Liver (tissue), 8 donors: ENCODE measurements at regions not wholly inside any gene's neighbourhood (a gene's known extent, or its start where the extent isn't known, plus 50 kb on each side); places are given as distances from the start of the nearest gene placed in this dataset.

Experiments used
- DNase-seq: peaks from one replicate; pipeline ENCODE4 v3.0.0-alpha.2; 2017; ENCODE audit warnings: low spot score
- H3K27ac ChIP-seq, 2 donors: one replicate each; pipeline ENCODE4 v1.7.0; 2013; ENCODE audit warnings: inconsistent platforms in 2 of 2, low read length in 2 of 2, control low read depth in 1 of 2, low read depth in 1 of 2, mild to moderate bottlenecking in 1 of 2
- H3K27me3 ChIP-seq, 4 donors: one replicate each; pipeline versions ENCODE4 v1.6.1 to v1.7.0; 2013; ENCODE audit warnings: low read length in 3 of 4, inconsistent platforms in 1 of 4, mild to moderate bottlenecking in 1 of 4, moderate library complexity in 1 of 4; ENCODE audit not compliant: control insufficient read depth in 4 of 4, insufficient read depth in 4 of 4
- H3K36me3 ChIP-seq, 4 donors: one replicate each; pipeline versions ENCODE4 v1.6.1 to v1.7.0; 2013; ENCODE audit warnings: low read length in 3 of 4, mild to moderate bottlenecking in 3 of 4, low read depth in 1 of 4, moderate library complexity in 1 of 4; ENCODE audit not compliant: control insufficient read depth in 4 of 4, insufficient read depth in 3 of 4
- H3K4me1 ChIP-seq, 4 donors: one replicate each; pipeline versions ENCODE4 v1.6.1 to v1.7.0; 2013; ENCODE audit warnings: low read length in 3 of 4, mild to moderate bottlenecking in 3 of 4, moderate library complexity in 1 of 4; ENCODE audit not compliant: control insufficient read depth in 4 of 4, insufficient read depth in 4 of 4
- H3K4me3 ChIP-seq, 3 donors: one replicate each; pipeline versions ENCODE4 v1.6.1 to v1.7.0; 2013; ENCODE audit warnings: low read length in 3 of 3, control low read depth in 1 of 3, low read depth in 1 of 3, mild to moderate bottlenecking in 1 of 3
- H3K9ac ChIP-seq, 2 donors: one replicate each; pipeline ENCODE4 v1.7.0; 2013; ENCODE audit warnings: low read length in 2 of 2, mild to moderate bottlenecking in 2 of 2, moderate library complexity in 2 of 2, control low read depth in 1 of 2, low read depth in 1 of 2
- H3K9me3 ChIP-seq, 4 donors: one replicate each; pipeline versions ENCODE4 v1.6.1 to v1.7.0; 2013; ENCODE audit warnings: low read length in 3 of 4; ENCODE audit not compliant: control insufficient read depth in 4 of 4
- EGR1 ChIP-seq, 2 donors: IDR thresholded peaks; 2 replicates each; pipeline ENCODE4 v1.6.1; 2016 to 2018; ENCODE audit warnings: antibody characterized with exemption in 2 of 2, low read depth in 2 of 2
- FOXA1 ChIP-seq: IDR thresholded peaks from 2 replicates; pipeline ENCODE4 v1.6.1; 2016; ENCODE audit warnings: antibody characterized with exemption
- FOXA2 ChIP-seq: IDR thresholded peaks from 2 replicates; pipeline ENCODE4 v1.6.1; 2016; ENCODE audit warnings: antibody characterized with exemption
- GABPA ChIP-seq, 2 donors: IDR thresholded peaks in 1 of 2; conservative IDR thresholded peaks in 1 of 2; 2 replicates each; pipeline ENCODE4 v1.6.1; 2016; ENCODE audit warnings: antibody characterized with exemption in 2 of 2, mild to moderate bottlenecking in 1 of 2, moderate library complexity in 1 of 2
- HNF4A ChIP-seq, 2 donors: conservative IDR thresholded peaks; 2 replicates each; pipeline ENCODE4 v1.6.1; 2016; ENCODE audit warnings: antibody characterized with exemption in 2 of 2, mild to moderate bottlenecking in 2 of 2
- HNF4G ChIP-seq: IDR thresholded peaks from 2 replicates; pipeline ENCODE4 v1.6.1; 2016; ENCODE audit warnings: antibody characterized with exemption
- JUND ChIP-seq, 2 donors: IDR thresholded peaks; 2 replicates each; pipeline ENCODE4 v1.6.1; 2016; ENCODE audit warnings: antibody characterized with exemption in 2 of 2
- RAD21 ChIP-seq, 2 donors: IDR thresholded peaks; 2 replicates each; pipeline ENCODE4 v1.6.1; 2016; ENCODE audit warnings: antibody characterized with exemption in 2 of 2, mild to moderate bottlenecking in 2 of 2
- RXRA ChIP-seq, 2 donors: IDR thresholded peaks; 2 replicates each; pipeline ENCODE4 v1.6.1; 2017 to 2018; ENCODE audit warnings: antibody characterized with exemption in 2 of 2, mild to moderate bottlenecking in 1 of 2
- SP1 ChIP-seq: IDR thresholded peaks from 2 replicates; pipeline ENCODE4 v1.6.1; 2018; ENCODE audit warnings: antibody characterized with exemption, mild to moderate bottlenecking
- TAF1 ChIP-seq: conservative IDR thresholded peaks from 2 replicates; pipeline ENCODE4 v1.6.1; 2016; ENCODE audit warnings: antibody characterized with exemption, mild to moderate bottlenecking
- YY1 ChIP-seq: IDR thresholded peaks from 2 replicates; pipeline ENCODE4 v1.6.1; 2016; ENCODE audit warnings: antibody characterized with exemption, mild to moderate bottlenecking
- WGBS: extraction: QIAGEN DNeasy Blood & Tissue Kit; methylation state at CpG from one replicate; pipeline ENCODE4 v1.1.7; 2013; 5-methylcytosine and 5-hydroxymethylcytosine counted together
- TF ChIP-seq, protein P1 (sequence below): IDR thresholded peaks from 2 replicates; pipeline ENCODE4 v1.6.1; 2016; ENCODE audit warnings: antibody characterized with exemption, mild to moderate bottlenecking
- TF ChIP-seq, protein P2 (sequence below): IDR thresholded peaks from 2 replicates; pipeline ENCODE4 v1.6.1; 2016; ENCODE audit warnings: antibody characterized with exemption
- TF ChIP-seq, protein P3 (sequence below): IDR thresholded peaks from 2 replicates; pipeline ENCODE4 v1.6.1; 2016; ENCODE audit warnings: antibody characterized with exemption
- TF ChIP-seq, protein P4 (sequence below): IDR thresholded peaks from 2 replicates; pipeline ENCODE4 v1.6.1; 2016; ENCODE audit warnings: antibody characterized with exemption
- TF ChIP-seq, protein P5 (sequence below): fragments of 150-350 bp; IDR thresholded peaks from 2 replicates; pipeline ENCODE4 v1.5.1; 2017; ENCODE audit warnings: improper control_type of control experiment, low read depth, low read length; ENCODE audit not compliant: missing input control
- donor health status: healthy.
- donor health status: healthy.
- donor health status: healthy.
- donor health status: healthy.
- donor health status: healthy.

DNA sequence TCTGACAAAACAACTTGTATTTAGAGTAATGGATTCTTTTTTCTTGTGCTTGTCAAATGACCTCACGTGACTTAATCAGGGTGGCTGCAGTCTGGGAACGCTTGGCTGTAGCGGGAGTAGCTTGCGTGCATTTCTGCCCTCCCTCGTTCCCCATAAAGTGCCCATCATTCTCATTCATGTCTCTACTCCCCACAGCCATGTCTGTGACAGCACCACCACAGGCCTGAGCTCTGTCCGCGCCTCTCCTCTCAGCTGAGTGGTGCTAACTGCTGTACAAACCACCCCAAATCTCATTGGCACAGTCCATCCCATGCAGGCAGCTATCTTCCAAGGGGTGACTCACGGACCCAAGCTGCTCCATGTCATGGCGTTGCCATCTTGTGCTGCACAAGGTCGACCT lies 161.7 kb downstream of the TSN start:
- Histone ChIP-seq H3K4me3 (no peak overlapping the region), H3K36me3 (no peaks in the 10 kb centered on the region), H3K27ac (no peak overlapping the region), H3K4me1 (no peaks in the 10 kb centered on the region), H3K27me3 (peaks cover 0 to 5% (median 0%) of the 10 kb centered on the region in 4 donors), H3K9me3 (peaks cover 0 to 5% (median 1%) of the 10 kb centered on the region in 4 donors), H3K9ac (no peak overlapping the region)
- DNase-seq = no peak
- 80% methylated on average over 10 of the region's 10 CpGs for WGBS
- no peak for TF ChIP-seq JUND (IDR thresholded peaks at IDR 0.05)
- TF ChIP-seq, protein P1, sequence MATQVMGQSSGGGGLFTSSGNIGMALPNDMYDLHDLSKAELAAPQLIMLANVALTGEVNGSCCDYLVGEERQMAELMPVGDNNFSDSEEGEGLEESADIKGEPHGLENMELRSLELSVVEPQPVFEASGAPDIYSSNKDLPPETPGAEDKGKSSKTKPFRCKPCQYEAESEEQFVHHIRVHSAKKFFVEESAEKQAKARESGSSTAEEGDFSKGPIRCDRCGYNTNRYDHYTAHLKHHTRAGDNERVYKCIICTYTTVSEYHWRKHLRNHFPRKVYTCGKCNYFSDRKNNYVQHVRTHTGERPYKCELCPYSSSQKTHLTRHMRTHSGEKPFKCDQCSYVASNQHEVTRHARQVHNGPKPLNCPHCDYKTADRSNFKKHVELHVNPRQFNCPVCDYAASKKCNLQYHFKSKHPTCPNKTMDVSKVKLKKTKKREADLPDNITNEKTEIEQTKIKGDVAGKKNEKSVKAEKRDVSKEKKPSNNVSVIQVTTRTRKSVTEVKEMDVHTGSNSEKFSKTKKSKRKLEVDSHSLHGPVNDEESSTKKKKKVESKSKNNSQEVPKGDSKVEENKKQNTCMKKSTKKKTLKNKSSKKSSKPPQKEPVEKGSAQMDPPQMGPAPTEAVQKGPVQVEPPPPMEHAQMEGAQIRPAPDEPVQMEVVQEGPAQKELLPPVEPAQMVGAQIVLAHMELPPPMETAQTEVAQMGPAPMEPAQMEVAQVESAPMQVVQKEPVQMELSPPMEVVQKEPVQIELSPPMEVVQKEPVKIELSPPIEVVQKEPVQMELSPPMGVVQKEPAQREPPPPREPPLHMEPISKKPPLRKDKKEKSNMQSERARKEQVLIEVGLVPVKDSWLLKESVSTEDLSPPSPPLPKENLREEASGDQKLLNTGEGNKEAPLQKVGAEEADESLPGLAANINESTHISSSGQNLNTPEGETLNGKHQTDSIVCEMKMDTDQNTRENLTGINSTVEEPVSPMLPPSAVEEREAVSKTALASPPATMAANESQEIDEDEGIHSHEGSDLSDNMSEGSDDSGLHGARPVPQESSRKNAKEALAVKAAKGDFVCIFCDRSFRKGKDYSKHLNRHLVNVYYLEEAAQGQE = no peak

DNA sequence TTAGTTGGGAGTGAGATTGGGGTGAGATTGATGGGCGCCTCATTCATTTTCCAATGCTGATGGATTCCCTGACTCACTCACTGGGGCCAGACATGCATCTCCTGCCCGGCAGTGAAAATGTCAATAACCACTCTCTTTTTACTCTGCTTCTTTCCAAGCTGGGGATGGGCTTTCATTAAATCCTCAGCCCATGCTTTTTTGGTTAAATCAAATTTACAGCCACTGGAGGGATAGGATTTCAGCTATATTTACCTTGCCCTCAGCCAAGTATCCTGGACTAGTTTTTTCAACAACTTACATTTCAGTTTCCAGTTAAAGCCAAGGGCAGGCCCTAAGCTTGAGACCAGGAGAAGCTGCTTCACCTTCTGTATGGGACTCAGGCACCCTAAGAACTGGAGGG lies 162.8 kb downstream of the TSN start:
- peaks cover 0 to 5% (median 0%) of the 10 kb centered on the region in 4 donors for H3K27me3 ChIP-seq
- no peaks in the 10 kb centered on the region for H3K4me1 ChIP-seq
- H3K9me3 ChIP-seq = peaks cover 0 to 5% (median 1%) of the 10 kb centered on the region in 4 donors
- TF ChIP-seq HNF4G = no peak
- TF ChIP-seq HNF4A (conservative IDR thresholded peaks at IDR 0.05) = no peak
- no peak for TF ChIP-seq SP1
- TF ChIP-seq JUND (IDR thresholded peaks at IDR 0.05) = no peak
- TF ChIP-seq, protein P2, sequence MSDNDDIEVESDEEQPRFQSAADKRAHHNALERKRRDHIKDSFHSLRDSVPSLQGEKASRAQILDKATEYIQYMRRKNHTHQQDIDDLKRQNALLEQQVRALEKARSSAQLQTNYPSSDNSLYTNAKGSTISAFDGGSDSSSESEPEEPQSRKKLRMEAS = no peak
- no peak for TF ChIP-seq GABPA (IDR thresholded peaks at IDR 0.05 in 1 of 2, conservative IDR thresholded peaks at IDR 0.05 in 1 of 2)
- DNase-seq = no peak
- no peak overlapping the region for H3K27ac ChIP-seq
- no peaks in the 10 kb centered on the region for H3K36me3 ChIP-seq
- no peak overlapping the region for H3K9ac ChIP-seq
- H3K4me3 ChIP-seq = no peak overlapping the region
- WGBS = 79% methylated on average over 2 of the region's 2 CpGs

DNA sequence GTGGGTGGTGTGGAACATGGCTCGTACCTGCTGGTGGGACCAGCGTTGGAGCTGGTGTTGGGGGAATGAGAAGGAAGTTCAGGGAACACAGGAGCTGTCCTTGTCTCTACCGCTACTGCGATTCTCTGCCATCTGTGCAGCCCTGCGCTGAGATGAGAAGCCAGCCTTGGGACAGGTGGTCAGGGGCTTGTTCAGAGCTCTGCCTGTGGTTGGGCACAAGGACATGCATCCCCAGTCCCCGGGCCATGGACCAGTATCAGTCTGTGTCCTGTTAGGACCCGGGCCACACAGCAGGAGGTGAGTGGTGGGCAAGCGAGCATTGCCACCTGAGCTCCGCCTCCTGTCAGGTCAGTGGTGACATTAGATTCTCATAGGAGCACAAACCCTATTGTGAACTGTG lies 164.4 kb downstream of the TSN start:
- H3K4me3 ChIP-seq = no peak overlapping the region
- no peak overlapping the region for H3K9ac ChIP-seq
- H3K4me1 ChIP-seq = no peaks in the 10 kb centered on the region
- no peak overlapping the region for H3K27ac ChIP-seq
- H3K36me3 ChIP-seq = no peaks in the 10 kb centered on the region
- 90% methylated on average over 9 of the region's 9 CpGs for WGBS
- H3K27me3 ChIP-seq = peaks cover 0 to 5% (median 0%) of the 10 kb centered on the region in 4 donors
- DNase-seq = no peak
- H3K9me3 ChIP-seq = peaks cover 0 to 5% (median 1%) of the 10 kb centered on the region in 4 donors
- TF ChIP-seq, protein P1 = no peak
- TF ChIP-seq TAF1 (no peak), SP1 (no peak), JUND (IDR thresholded peaks at IDR 0.05) (no peak), HNF4G (no peak), EGR1 (IDR thresholded peaks at IDR 0.05; ENCODE audit: low read depth in 2 of 2) (no peak), RAD21 (IDR thresholded peaks at IDR 0.05) (no peak), FOXA1 (no peak), YY1 (no peak), FOXA2 (no peak), GABPA (IDR thresholded peaks at IDR 0.05 in 1 of 2, conservative IDR thresholded peaks at IDR 0.05 in 1 of 2) (no peak), RXRA (IDR thresholded peaks at IDR 0.05) (no peak), HNF4A (conservative IDR thresholded peaks at IDR 0.05) (no peak)
- TF ChIP-seq, protein P3, sequence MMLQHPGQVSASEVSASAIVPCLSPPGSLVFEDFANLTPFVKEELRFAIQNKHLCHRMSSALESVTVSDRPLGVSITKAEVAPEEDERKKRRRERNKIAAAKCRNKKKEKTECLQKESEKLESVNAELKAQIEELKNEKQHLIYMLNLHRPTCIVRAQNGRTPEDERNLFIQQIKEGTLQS = no peak
- TF ChIP-seq, protein P4, sequence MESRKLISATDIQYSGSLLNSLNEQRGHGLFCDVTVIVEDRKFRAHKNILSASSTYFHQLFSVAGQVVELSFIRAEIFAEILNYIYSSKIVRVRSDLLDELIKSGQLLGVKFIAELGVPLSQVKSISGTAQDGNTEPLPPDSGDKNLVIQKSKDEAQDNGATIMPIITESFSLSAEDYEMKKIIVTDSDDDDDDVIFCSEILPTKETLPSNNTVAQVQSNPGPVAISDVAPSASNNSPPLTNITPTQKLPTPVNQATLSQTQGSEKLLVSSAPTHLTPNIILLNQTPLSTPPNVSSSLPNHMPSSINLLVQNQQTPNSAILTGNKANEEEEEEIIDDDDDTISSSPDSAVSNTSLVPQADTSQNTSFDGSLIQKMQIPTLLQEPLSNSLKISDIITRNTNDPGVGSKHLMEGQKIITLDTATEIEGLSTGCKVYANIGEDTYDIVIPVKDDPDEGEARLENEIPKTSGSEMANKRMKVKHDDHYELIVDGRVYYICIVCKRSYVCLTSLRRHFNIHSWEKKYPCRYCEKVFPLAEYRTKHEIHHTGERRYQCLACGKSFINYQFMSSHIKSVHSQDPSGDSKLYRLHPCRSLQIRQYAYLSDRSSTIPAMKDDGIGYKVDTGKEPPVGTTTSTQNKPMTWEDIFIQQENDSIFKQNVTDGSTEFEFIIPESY = no peak
- TF ChIP-seq, protein P5, sequence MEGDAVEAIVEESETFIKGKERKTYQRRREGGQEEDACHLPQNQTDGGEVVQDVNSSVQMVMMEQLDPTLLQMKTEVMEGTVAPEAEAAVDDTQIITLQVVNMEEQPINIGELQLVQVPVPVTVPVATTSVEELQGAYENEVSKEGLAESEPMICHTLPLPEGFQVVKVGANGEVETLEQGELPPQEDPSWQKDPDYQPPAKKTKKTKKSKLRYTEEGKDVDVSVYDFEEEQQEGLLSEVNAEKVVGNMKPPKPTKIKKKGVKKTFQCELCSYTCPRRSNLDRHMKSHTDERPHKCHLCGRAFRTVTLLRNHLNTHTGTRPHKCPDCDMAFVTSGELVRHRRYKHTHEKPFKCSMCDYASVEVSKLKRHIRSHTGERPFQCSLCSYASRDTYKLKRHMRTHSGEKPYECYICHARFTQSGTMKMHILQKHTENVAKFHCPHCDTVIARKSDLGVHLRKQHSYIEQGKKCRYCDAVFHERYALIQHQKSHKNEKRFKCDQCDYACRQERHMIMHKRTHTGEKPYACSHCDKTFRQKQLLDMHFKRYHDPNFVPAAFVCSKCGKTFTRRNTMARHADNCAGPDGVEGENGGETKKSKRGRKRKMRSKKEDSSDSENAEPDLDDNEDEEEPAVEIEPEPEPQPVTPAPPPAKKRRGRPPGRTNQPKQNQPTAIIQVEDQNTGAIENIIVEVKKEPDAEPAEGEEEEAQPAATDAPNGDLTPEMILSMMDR = no peak
